Smooth muscle cell (in vitro differentiated cells): ENCODE measurements at regions not wholly inside any gene's neighbourhood (a gene's known extent, or its start where the extent isn't known, plus 50 kb on each side); places are given as distances from the start of the nearest gene placed in this dataset.

Source experiments
- DNase-seq: peaks from one replicate; lab custom pipeline; 2025; ENCODE audit not compliant: unreplicated experiment; lab: John Stamatoyannopoulos, UW
- H2AFZ ChIP-seq: fragments of 200-600 bp; sonication (generic); 2 replicates; pipeline ENCODE4 v1.6.0; 2016; ENCODE audit warnings: antibody characterized with exemption, low read depth, mild to moderate bottlenecking
- H3F3A ChIP-seq: fragments of 200-600 bp; sonication (generic); 2 replicates; pipeline ENCODE4 v1.6.0; 2017; ENCODE audit warnings: antibody characterized with exemption, low read depth
- H3K27ac ChIP-seq: fragments of 200-600 bp; sonication (generic); 2 replicates; pipeline ENCODE4 v1.5.1; 2016; ENCODE audit warnings: low read depth, mild to moderate bottlenecking
- H3K27me3 ChIP-seq: fragments of 200-600 bp; sonication (generic); 2 replicates; pipeline ENCODE4 v1.6.1; 2016; ENCODE audit warnings: low read depth, mild to moderate bottlenecking
- H3K36me3 ChIP-seq: fragments of 200-600 bp; sonication (generic); 2 replicates; pipeline ENCODE4 v1.5.1; 2016; ENCODE audit warnings: low read depth
- H3K4me1 ChIP-seq: fragments of 200-600 bp; sonication (generic); 2 replicates; pipeline ENCODE4 v1.5.1; 2016; ENCODE audit warnings: low read depth
- H3K4me2 ChIP-seq: fragments of 200-600 bp; sonication (generic); 2 replicates; pipeline ENCODE4 v1.6.0; 2016; ENCODE audit warnings: mild to moderate bottlenecking
- H3K4me3 ChIP-seq: fragments of 200-600 bp; sonication (generic); 2 replicates; pipeline ENCODE4 v1.5.1; 2016; ENCODE audit warnings: mild to moderate bottlenecking
- H3K79me2 ChIP-seq: fragments of 200-600 bp; sonication (generic); 2 replicates; pipeline ENCODE4 v1.6.0; 2016; ENCODE audit warnings: low read depth, mild to moderate bottlenecking
- H3K9ac ChIP-seq: fragments of 200-600 bp; sonication (generic); 2 replicates; pipeline ENCODE4 v1.6.0; 2016; ENCODE audit warnings: low read depth
- H3K9me3 ChIP-seq: fragments of 200-600 bp; sonication (generic); replicated peaks from 2 replicates; pipeline ENCODE4 v1.5.1; 2016; ENCODE audit warnings: low read depth
- H4K20me1 ChIP-seq: fragments of 200-600 bp; sonication (generic); 2 replicates; pipeline ENCODE4 v1.6.0; 2016; ENCODE audit warnings: low read depth
- WGBS: methylation state at CpG from one replicate; pipeline ENCODE4 v1.1.7; 2016; ENCODE audit warnings: low lambda C conversion rate; 5-methylcytosine and 5-hydroxymethylcytosine counted together
- TF ChIP-seq, protein P1 (sequence below): fragments of 200-600 bp; sonication (generic); IDR thresholded peaks from 2 replicates; pipeline ENCODE4 v1.5.1; 2017; ENCODE audit warnings: borderline replicate concordance, mild to moderate bottlenecking, antibody characterized with exemption; ENCODE audit not compliant: insufficient read depth, poor library complexity, severe bottlenecking

GRCh38 chr6:48426636-48427035, 315.6 kb upstream of the PTCHD4 start:
- H3K27ac ChIP-seq = peak overlapping the region; percentile 33

DNA sequence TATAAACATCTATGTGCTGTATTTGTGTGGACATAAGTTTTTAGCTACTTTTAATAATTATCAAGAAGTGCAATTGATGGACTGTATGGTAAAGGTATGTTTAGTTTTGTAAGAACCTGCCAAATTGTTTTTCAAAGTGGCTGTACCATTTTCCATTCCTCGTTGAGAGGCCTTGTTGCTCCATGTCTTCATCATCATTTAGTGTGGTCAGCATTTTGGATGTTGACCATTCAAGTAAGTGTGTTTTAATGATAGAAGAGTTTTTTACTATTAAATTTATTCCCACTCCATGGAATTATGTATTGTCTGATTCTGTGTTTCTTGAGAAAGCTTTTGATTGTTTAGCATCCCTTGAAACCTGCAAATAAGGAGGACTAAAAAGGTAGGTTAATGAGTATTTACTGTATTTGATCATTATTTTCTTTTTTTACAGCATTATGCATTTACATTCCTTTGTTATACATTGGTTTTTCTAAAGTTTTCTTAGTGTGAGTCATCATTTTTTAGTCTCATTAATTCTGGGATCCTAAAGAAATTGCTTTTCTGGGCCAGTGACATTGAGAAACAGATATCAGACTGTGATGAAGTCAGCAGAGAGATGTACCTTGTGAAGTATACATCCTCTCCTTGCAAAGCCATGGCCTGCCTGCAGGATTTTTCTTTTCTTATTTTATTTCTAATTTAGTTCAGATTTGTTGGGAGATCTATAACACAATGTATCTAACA, 312.8 kb upstream of the PTCHD4 start:
- Histone ChIP-seq H3K4me2 (no peak overlapping the region), H3K9me3 (no peaks in the 10 kb centered on the region), H3F3A (no peaks in the 10 kb centered on the region), H3K4me1 (no peaks in the 10 kb centered on the region), H3K79me2 (no peaks in the 10 kb centered on the region), H4K20me1 (no peaks in the 10 kb centered on the region), H3K9ac (no peak overlapping the region), H3K27me3 (no peaks in the 10 kb centered on the region), H3K4me3 (no peak overlapping the region), H3K36me3 (no peaks in the 10 kb centered on the region), H3K27ac (no peak overlapping the region), H2AFZ (no peak overlapping the region)
- DNase-seq = no peak
- 97% methylated on average over 1 of the region's 1 CpG for WGBS
- TF ChIP-seq, protein P1, sequence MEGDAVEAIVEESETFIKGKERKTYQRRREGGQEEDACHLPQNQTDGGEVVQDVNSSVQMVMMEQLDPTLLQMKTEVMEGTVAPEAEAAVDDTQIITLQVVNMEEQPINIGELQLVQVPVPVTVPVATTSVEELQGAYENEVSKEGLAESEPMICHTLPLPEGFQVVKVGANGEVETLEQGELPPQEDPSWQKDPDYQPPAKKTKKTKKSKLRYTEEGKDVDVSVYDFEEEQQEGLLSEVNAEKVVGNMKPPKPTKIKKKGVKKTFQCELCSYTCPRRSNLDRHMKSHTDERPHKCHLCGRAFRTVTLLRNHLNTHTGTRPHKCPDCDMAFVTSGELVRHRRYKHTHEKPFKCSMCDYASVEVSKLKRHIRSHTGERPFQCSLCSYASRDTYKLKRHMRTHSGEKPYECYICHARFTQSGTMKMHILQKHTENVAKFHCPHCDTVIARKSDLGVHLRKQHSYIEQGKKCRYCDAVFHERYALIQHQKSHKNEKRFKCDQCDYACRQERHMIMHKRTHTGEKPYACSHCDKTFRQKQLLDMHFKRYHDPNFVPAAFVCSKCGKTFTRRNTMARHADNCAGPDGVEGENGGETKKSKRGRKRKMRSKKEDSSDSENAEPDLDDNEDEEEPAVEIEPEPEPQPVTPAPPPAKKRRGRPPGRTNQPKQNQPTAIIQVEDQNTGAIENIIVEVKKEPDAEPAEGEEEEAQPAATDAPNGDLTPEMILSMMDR = no peak

More at GRCh38 chr6:48426636-48427035, 315.6 kb upstream of the PTCHD4 start:
- H2AFZ ChIP-seq = no peak overlapping the region
- no peaks in the 10 kb centered on the region for H3K27me3 ChIP-seq
- no peaks in the 10 kb centered on the region for H4K20me1 ChIP-seq
- peak overlapping the region; percentile 55 for H3K4me2 ChIP-seq
- H3K9ac ChIP-seq = no peak overlapping the region
- H3K79me2 ChIP-seq = no peaks in the 10 kb centered on the region
- H3K9me3 ChIP-seq = no peaks in the 10 kb centered on the region
- no peak overlapping the region for H3K4me3 ChIP-seq
- H3K36me3 ChIP-seq = no peaks in the 10 kb centered on the region
- H3F3A ChIP-seq = no peaks in the 10 kb centered on the region
- peaks cover 4% of the 10 kb centered on the region for H3K4me1 ChIP-seq
- TF ChIP-seq, protein P1 = no peak
- WGBS = 30% methylated on average over 3 of the region's 3 CpGs
- DNase-seq = no peak

- no peak overlapping the region for H3K27ac ChIP-seq
- no peaks in the 10 kb centered on the region for H3K9me3 ChIP-seq
- TF ChIP-seq, protein P1 = no peak
- H3K79me2 ChIP-seq = no peaks in the 10 kb centered on the region
- DNase-seq = no peak
- no peak overlapping the region for H3K4me2 ChIP-seq
- H4K20me1 ChIP-seq = no peaks in the 10 kb centered on the region
- no peaks in the 10 kb centered on the region for H3F3A ChIP-seq
- no peak overlapping the region for H3K9ac ChIP-seq
- no peaks in the 10 kb centered on the region for H3K36me3 ChIP-seq
- no peak overlapping the region for H2AFZ ChIP-seq
- WGBS = 4% methylated on average over 1 of the region's 1 CpG
- no peaks in the 10 kb centered on the region for H3K4me1 ChIP-seq
- H3K4me3 ChIP-seq = no peak overlapping the region
- no peaks in the 10 kb centered on the region for H3K27me3 ChIP-seq
Measured at GRCh38 chr6:48419992-48420391, 309.0 kb upstream of the PTCHD4 start.

GRCh38 chr6:48417927-48418326, 306.9 kb upstream of the PTCHD4 start:
- Histone ChIP-seq H3K79me2 (no peaks in the 10 kb centered on the region), H4K20me1 (no peaks in the 10 kb centered on the region), H3K9ac (no peak overlapping the region), H3F3A (no peaks in the 10 kb centered on the region), H2AFZ (no peak overlapping the region), H3K27me3 (no peaks in the 10 kb centered on the region), H3K4me2 (no peak overlapping the region), H3K27ac (no peak overlapping the region), H3K4me3 (no peak overlapping the region), H3K4me1 (no peaks in the 10 kb centered on the region), H3K36me3 (no peaks in the 10 kb centered on the region), H3K9me3 (no peaks in the 10 kb centered on the region)
- TF ChIP-seq, protein P1 = no peak
- DNase-seq = no peak
- 83% methylated on average over 4 of the region's 4 CpGs for WGBS
